Kidney capillary endothelial cell (primary cell): ENCODE measurements at regions not wholly inside any gene's neighbourhood (a gene's known extent, or its start where the extent isn't known, plus 50 kb on each side); places are given as distances from the start of the nearest gene placed in this dataset.

Experiments
- DNase-seq: peaks from one replicate; pipeline ENCODE4 v3.0.0-alpha.2; 2018; ENCODE audit warnings: low spot score

GRCh38 chrX:155682834-155683233, 70.1 kb upstream of the TMLHE start:
- no peak for DNase-seq

GRCh38 chrX:155679715-155680114, 67.0 kb upstream of the TMLHE start:
- DNase-seq = no peak

GRCh38 chrX:155673338-155673737, 60.6 kb upstream of the TMLHE start:
- DNase-seq = no peak

GRCh38 chrX:155666741-155667140, 54.0 kb upstream of the TMLHE start:
- DNase-seq = no peak
